AG04450 (cell line): ENCODE measurements at regions not wholly inside any gene's neighbourhood (a gene's known extent, or its start where the extent isn't known, plus 50 kb on each side); places are given as distances from the start of the nearest gene placed in this dataset.

Experiments
- CTCF ChIA-PET: fragments of 300-600, 350-600 bp; formaldehyde crosslinking; extraction: SDS; loops from one replicate; lab custom pipeline; 2022; ENCODE audit warnings: antibody characterized with exemption, inconsistent platforms; lab: Charles Lee
- POLR2A ChIA-PET: fragments of 350-600 bp; formaldehyde crosslinking; extraction: SDS; loops from one replicate; lab custom pipeline; 2021; ENCODE audit warnings: antibody characterized with exemption, inconsistent platforms; lab: Yijun Ruan, JAX
- DNase-seq: peaks from one replicate; pipeline ENCODE4 v3.0.0-alpha.2; 2011; ENCODE audit warnings: low read depth, low spot score
- H3K27ac ChIP-seq: one replicate; pipeline ENCODE4 v1.5.1; 2012; ENCODE audit warnings: low read depth, low read length, control low read depth
- H3K27me3 ChIP-seq: one replicate; pipeline ENCODE4 v1.6.0; 2012; ENCODE audit warnings: low read length; ENCODE audit not compliant: control insufficient read depth, insufficient read depth
- H3K4me3 ChIP-seq: 2 replicates; pipeline ENCODE4 v1.5.1; 2011; ENCODE audit warnings: mild to moderate bottlenecking, low read depth, low read length, control low read depth
- H3K9me3 ChIP-seq: 2 replicates; pipeline ENCODE4 v1.5.1; 2012; ENCODE audit warnings: low read length; ENCODE audit not compliant: control insufficient read depth, insufficient read depth
- CTCF ChIP-seq: IDR thresholded peaks from 2 replicates; pipeline ENCODE4 v1.5.1; 2011; ENCODE audit warnings: low read depth, low read length, control low read depth, inconsistent platforms

- Histone ChIP-seq H3K27ac (no peak overlapping the region), H3K4me3 (no peak overlapping the region), H3K9me3 (no peaks in the 10 kb centered on the region; the same call in 1 of the 2 replicates), H3K27me3 (no peaks in the 10 kb centered on the region)
- no peak for DNase-seq
- POLR2A ChIA-PET = no interaction called here
- TF ChIP-seq CTCF = no peak
- CTCF ChIA-PET = no interaction called here
Observed at GRCh38 chr3:84806958-84807357, 151.8 kb upstream of the CADM2 start.

GRCh38 chr3:84820126-84820525 is 138.7 kb upstream of the CADM2 start:
- TF ChIP-seq CTCF = no peak
- H3K9me3 ChIP-seq = peaks cover 9% of the 10 kb centered on the region
- no peaks in the 10 kb centered on the region for H3K27me3 ChIP-seq
- ChIA-PET CTCF (no interaction called here), POLR2A (no interaction called here)
- DNase-seq = no peak
- H3K4me3 ChIP-seq = no peak overlapping the region
- no peak overlapping the region for H3K27ac ChIP-seq

- DNase-seq = no peak
- POLR2A ChIA-PET = no interaction called here
- no peak for TF ChIP-seq CTCF
- CTCF ChIA-PET = no interaction called here
- peaks cover 3% of the 10 kb centered on the region for H3K9me3 ChIP-seq
- no peaks in the 10 kb centered on the region for H3K27me3 ChIP-seq
- H3K4me3 ChIP-seq = no peak overlapping the region
- no peak overlapping the region for H3K27ac ChIP-seq
Observed at GRCh38 chr3:84820906-84821305, 137.9 kb upstream of the CADM2 start.

GRCh38 chr3:84825817-84826216 is 133.0 kb upstream of the CADM2 start:
- peaks cover 3% of the 10 kb centered on the region for H3K9me3 ChIP-seq
- CTCF ChIA-PET = no interaction called here
- no peak overlapping the region for H3K27ac ChIP-seq
- H3K27me3 ChIP-seq = no peaks in the 10 kb centered on the region
- DNase-seq = no peak
- POLR2A ChIA-PET = no interaction called here
- no peak overlapping the region for H3K4me3 ChIP-seq
- no peak for TF ChIP-seq CTCF

- ChIA-PET CTCF (no interaction called here), POLR2A (no interaction called here)
- Histone ChIP-seq H3K27me3 (no peaks in the 10 kb centered on the region), H3K9me3 (peaks cover 13% of the 10 kb centered on the region; the same call in 1 of the 2 replicates), H3K4me3 (no peak overlapping the region), H3K27ac (no peak overlapping the region)
- TF ChIP-seq CTCF = no peak
- DNase-seq = no peak
Observed at GRCh38 chr3:84830476-84830875, 128.3 kb upstream of the CADM2 start.
